ENCODE measurements at regions not wholly inside any gene's neighbourhood (a gene's known extent, or its start where the extent isn't known, plus 50 kb on each side); places are given as distances from the start of the nearest gene placed in this dataset.
"Not testable (repeated sequence)": the region's sequence is repeated elsewhere in the genome, so short reads cannot be mapped to it uniquely, and the experiment has no call there.

- DNase-seq = no peak
Measured at GRCh38 chr10:23886355-23886754, 322.6 kb upstream of the KIAA1217 start.

- DNase-seq = no peak
Measured at GRCh38 chr10:23891301-23891700, 317.6 kb upstream of the KIAA1217 start.

GRCh38 chr10:23892296-23892695 lies 316.6 kb upstream of the KIAA1217 start:
- DNase-seq = no peak

GRCh38 chr10:23897267-23897666 lies 311.7 kb upstream of the KIAA1217 start:
- DNase-seq = no peak

GRCh38 chr10:23897861-23898260 lies 311.1 kb upstream of the KIAA1217 start:
- DNase-seq = no peak

GRCh38 chr10:23899166-23899565 lies 309.8 kb upstream of the KIAA1217 start:
- no peak for DNase-seq

- DNase-seq = no peak
Measured at GRCh38 chr10:23910291-23910690, 298.6 kb upstream of the KIAA1217 start.

GRCh38 chr10:23912884-23913404 lies 296.0 kb upstream of the KIAA1217 start:
- DNase-seq = no peak

GRCh38 chr10:23914641-23915040 lies 294.3 kb upstream of the KIAA1217 start:
- DNase-seq = no peak

GRCh38 chr10:23917251-23917840 lies 291.6 kb upstream of the KIAA1217 start:
- DNase-seq = no peak

- DNase-seq = no peak
Measured at GRCh38 chr10:23918090-23918723, 290.7 kb upstream of the KIAA1217 start.

GRCh38 chr10:23918839-23919238 lies 290.1 kb upstream of the KIAA1217 start:
- DNase-seq = no peak

GRCh38 chr10:23927576-23928325 lies 281.2 kb upstream of the KIAA1217 start:
- DNase-seq = no peak

GRCh38 chr10:23934023-23934422 lies 274.9 kb upstream of the KIAA1217 start:
- DNase-seq = not testable (repeated sequence)

- no peak for DNase-seq
Measured at GRCh38 chr10:23945845-23946244, 263.1 kb upstream of the KIAA1217 start.

GRCh38 chr10:23951841-23952240 lies 257.1 kb upstream of the KIAA1217 start:
- no peak for DNase-seq

- no peak for DNase-seq
Measured at GRCh38 chr10:23955456-23956225, 253.3 kb upstream of the KIAA1217 start.

- no peak for DNase-seq
Measured at GRCh38 chr10:23965123-23965522, 243.8 kb upstream of the KIAA1217 start.

GRCh38 chr10:23965880-23966279 lies 243.1 kb upstream of the KIAA1217 start:
- DNase-seq = no peak

GRCh38 chr10:23966504-23967051 lies 242.4 kb upstream of the KIAA1217 start:
- no peak for DNase-seq

- DNase-seq = no peak
Measured at GRCh38 chr10:23968301-23968700, 240.6 kb upstream of the KIAA1217 start.

- DNase-seq = no peak
Measured at GRCh38 chr10:23974746-23975272, 234.1 kb upstream of the KIAA1217 start.

GRCh38 chr10:23975431-23975830 lies 233.5 kb upstream of the KIAA1217 start:
- no peak for DNase-seq
